GM23338 (cell line): ENCODE measurements at regions not wholly inside any gene's neighbourhood (a gene's known extent, or its start where the extent isn't known, plus 50 kb on each side); places are given as distances from the start of the nearest gene placed in this dataset.
"Not testable (repeated sequence)": the region's sequence is repeated elsewhere in the genome, so short reads cannot be mapped to it uniquely, and the experiment has no call there.

Source experiments
- ATAC-seq: fragments of 200-7000 bp; cut with Tn5 transposase; 3 replicates; pipeline ENCODE4 v1.9.1; 2020
- DNase-seq: peaks from one replicate; pipeline ENCODE4 v3.0.0-alpha.2; 2015; ENCODE audit warnings: low spot score
- H2AFZ ChIP-seq: fragments of 200-600 bp; sonication (generic); 2 replicates; pipeline ENCODE4 v1.8.0; 2016; ENCODE audit warnings: antibody characterized with exemption, mild to moderate bottlenecking, moderate library complexity
- H3F3A ChIP-seq: fragments of 200-600 bp; sonication (generic); replicated peaks from 2 replicates; pipeline ENCODE4 v1.8.0; 2017; ENCODE audit warnings: antibody characterized with exemption, mixed run types, low read depth
- H3K27ac ChIP-seq: fragments of 200-600 bp; sonication (generic); 2 replicates; pipeline ENCODE4 v1.6.1; 2016; ENCODE audit warnings: low read depth
- H3K27me3 ChIP-seq: fragments of 200-600 bp; sonication (generic); 2 replicates; pipeline ENCODE4 v1.8.0; 2016; ENCODE audit warnings: mild to moderate bottlenecking, mixed run types, moderate library complexity; ENCODE audit not compliant: insufficient read depth
- H3K36me3 ChIP-seq: fragments of 200-600 bp; sonication (generic); 2 replicates; pipeline ENCODE4 v1.8.0; 2016; ENCODE audit warnings: mild to moderate bottlenecking; ENCODE audit not compliant: insufficient read depth
- H3K4me1 ChIP-seq: fragments of 200-600 bp; sonication (generic); 2 replicates; pipeline ENCODE4 v1.8.0; 2016; ENCODE audit warnings: mild to moderate bottlenecking, moderate library complexity; ENCODE audit not compliant: insufficient read depth
- H3K4me2 ChIP-seq: fragments of 200-600 bp; sonication (generic); 2 replicates; pipeline ENCODE4 v1.7.1; 2017; ENCODE audit warnings: mixed run types
- H3K4me3 ChIP-seq: fragments of 200-600 bp; sonication (generic); 2 replicates; pipeline ENCODE4 v1.6.1; 2016; ENCODE audit warnings: mixed run types
- H3K79me2 ChIP-seq: fragments of 200-600 bp; sonication (generic); replicated peaks from 2 replicates; pipeline ENCODE4 v1.8.0; 2017; ENCODE audit warnings: mild to moderate bottlenecking; ENCODE audit not compliant: insufficient read depth
- H3K9me2 ChIP-seq: fragments of 200-600 bp; sonication (generic); 2 replicates; pipeline ENCODE4 v1.8.0; 2017; ENCODE audit not compliant: insufficient read depth
- H4K20me1 ChIP-seq: fragments of 200-600 bp; sonication (generic); replicated peaks from 2 replicates; pipeline ENCODE4 v1.8.0; 2017; ENCODE audit warnings: mild to moderate bottlenecking; ENCODE audit not compliant: insufficient read depth
- H3K27ac Mint-ChIP-seq: 2 replicates; pipeline ENCODE4 v1.8.0; 2020; ENCODE audit warnings: inconsistent platforms, mild to moderate bottlenecking, moderate library complexity, mixed read lengths
- H3K27me3 Mint-ChIP-seq: 3 replicates; pipeline ENCODE4 v1.8.0; 2022; ENCODE audit warnings: low read depth, mild to moderate bottlenecking, moderate library complexity, mixed read lengths, inconsistent platforms; ENCODE audit not compliant: insufficient read depth, poor library complexity
- H3K36me3 Mint-ChIP-seq: 3 replicates; pipeline ENCODE4 v1.8.0; 2021; ENCODE audit warnings: low read depth, mild to moderate bottlenecking, inconsistent platforms, moderate library complexity, mixed read lengths
- H3K4me1 Mint-ChIP-seq: 3 replicates; pipeline ENCODE4 v1.8.0; 2020; ENCODE audit warnings: mild to moderate bottlenecking, inconsistent platforms, mixed read lengths
- H3K4me3 Mint-ChIP-seq: 3 replicates; pipeline ENCODE4 v1.8.0; 2021; ENCODE audit warnings: moderate library complexity, mild to moderate bottlenecking, inconsistent platforms, mixed read lengths
- H3K9me3 Mint-ChIP-seq: 3 replicates; pipeline ENCODE4 v1.8.0; 2020; ENCODE audit warnings: moderate library complexity, mild to moderate bottlenecking, inconsistent platforms, mixed read lengths
- CREB1 ChIP-seq: fragments of 250-450 bp; sonication (Bioruptor Pico); IDR thresholded peaks from 2 replicates; pipeline ENCODE4 v1.5.0; 2020; ENCODE audit warnings: low read depth, mild to moderate bottlenecking, moderate library complexity
- ETS1 ChIP-seq: IDR thresholded peaks from 2 replicates; pipeline ENCODE4 v1.6.1; 2016; ENCODE audit warnings: antibody characterized with exemption
- EZH2 ChIP-seq: fragments of 200-600 bp; sonication (generic); IDR thresholded peaks from one replicate; pipeline ENCODE4 v1.8.0; 2017; ENCODE audit warnings: antibody characterized with exemption, mild to moderate bottlenecking, low read depth; ENCODE audit not compliant: unreplicated experiment
- EZH2phosphoT487 ChIP-seq: fragments of 200-600 bp; sonication (generic); IDR thresholded peaks from one replicate; pipeline ENCODE4 v1.8.1; 2018; ENCODE audit warnings: antibody characterized with exemption; ENCODE audit not compliant: unreplicated experiment
- JUNB ChIP-seq: IDR thresholded peaks from one replicate; pipeline ENCODE4 v1.6.1; 2016; ENCODE audit warnings: antibody characterized with exemption; ENCODE audit not compliant: unreplicated experiment
- NANOG ChIP-seq: IDR thresholded peaks from 2 replicates; pipeline ENCODE4 v1.6.1; 2016; ENCODE audit warnings: antibody characterized with exemption, borderline replicate concordance
- POLR2AphosphoS5 ChIP-seq: IDR thresholded peaks from 2 replicates; pipeline ENCODE4 v1.6.1; 2016; ENCODE audit warnings: antibody characterized with exemption, low read depth
- STAT1 ChIP-seq: IDR thresholded peaks from one replicate; pipeline ENCODE4 v1.6.1; 2016; ENCODE audit warnings: antibody characterized with exemption; ENCODE audit not compliant: unreplicated experiment
- ZNF114 ChIP-seq: fragments of 250-450 bp; sonication (Bioruptor Pico); IDR thresholded peaks from 2 replicates; pipeline ENCODE4 v1.5.0; 2020; ENCODE audit warnings: mild to moderate bottlenecking, moderate library complexity
- ZNF331 ChIP-seq: fragments of 250-450 bp; sonication (Bioruptor Pico); IDR thresholded peaks from 2 replicates; pipeline ENCODE4 v1.5.0; 2020; ENCODE audit warnings: low read depth, mild to moderate bottlenecking, moderate library complexity
- TF ChIP-seq, protein P1 (sequence below), 2 experiments: fragments of 200-600 bp in 1 of 2; sonication (generic) in 1 of 2; conservative IDR thresholded peaks; 2 replicates each; pipeline versions ENCODE4 v1.5.1 to v1.6.1; 2016 to 2017; ENCODE audit warnings: antibody characterized with exemption in 2 of 2, low read depth in 2 of 2, mild to moderate bottlenecking in 2 of 2, moderate library complexity in 1 of 2
- TF ChIP-seq, protein P2 (sequence below): IDR thresholded peaks from one replicate; pipeline ENCODE4 v1.6.1; 2018; ENCODE audit warnings: antibody characterized with exemption; ENCODE audit not compliant: unreplicated experiment

GRCh38 chr2:163132850-163133249 is 294.3 kb upstream of the KCNH7 start:
- H3K4me1 Mint-ChIP-seq: no peaks in the 10 kb centered on the region

GRCh38 chr2:163132207-163132606 is 293.6 kb upstream of the KCNH7 start:
- H3K9me2 ChIP-seq, H3K4me3 ChIP-seq, H3F3A ChIP-seq, H3K4me1 ChIP-seq, H3K27ac ChIP-seq, ATAC-seq, DNase-seq, H3K79me2 ChIP-seq, H3K36me3 Mint-ChIP-seq, H2AFZ ChIP-seq, H3K4me1 Mint-ChIP-seq, H3K9me3 Mint-ChIP-seq, H3K27ac Mint-ChIP-seq, H3K27me3 Mint-ChIP-seq, H3K4me2 ChIP-seq, H3K27me3 ChIP-seq, H4K20me1 ChIP-seq, H3K4me3 Mint-ChIP-seq, H3K36me3 ChIP-seq: not testable (repeated sequence)

More at GRCh38 chr2:163132850-163133249, 294.3 kb upstream of the KCNH7 start:
- Mint-ChIP-seq H3K36me3 (no peaks in the 10 kb centered on the region), H3K27me3 (no peaks in the 10 kb centered on the region), H3K4me3 (no peak overlapping the region), H3K27ac (no peak overlapping the region), H3K9me3 (no peaks in the 10 kb centered on the region)
- H3K79me2 ChIP-seq: no peaks in the 10 kb centered on the region
- no peaks in the 10 kb centered on the region for H3K4me1 ChIP-seq
- H3K4me2 ChIP-seq: no peak overlapping the region
- H2AFZ ChIP-seq: no peak overlapping the region
- no peaks in the 10 kb centered on the region for H3K36me3 ChIP-seq
- TF ChIP-seq, protein P1, sequence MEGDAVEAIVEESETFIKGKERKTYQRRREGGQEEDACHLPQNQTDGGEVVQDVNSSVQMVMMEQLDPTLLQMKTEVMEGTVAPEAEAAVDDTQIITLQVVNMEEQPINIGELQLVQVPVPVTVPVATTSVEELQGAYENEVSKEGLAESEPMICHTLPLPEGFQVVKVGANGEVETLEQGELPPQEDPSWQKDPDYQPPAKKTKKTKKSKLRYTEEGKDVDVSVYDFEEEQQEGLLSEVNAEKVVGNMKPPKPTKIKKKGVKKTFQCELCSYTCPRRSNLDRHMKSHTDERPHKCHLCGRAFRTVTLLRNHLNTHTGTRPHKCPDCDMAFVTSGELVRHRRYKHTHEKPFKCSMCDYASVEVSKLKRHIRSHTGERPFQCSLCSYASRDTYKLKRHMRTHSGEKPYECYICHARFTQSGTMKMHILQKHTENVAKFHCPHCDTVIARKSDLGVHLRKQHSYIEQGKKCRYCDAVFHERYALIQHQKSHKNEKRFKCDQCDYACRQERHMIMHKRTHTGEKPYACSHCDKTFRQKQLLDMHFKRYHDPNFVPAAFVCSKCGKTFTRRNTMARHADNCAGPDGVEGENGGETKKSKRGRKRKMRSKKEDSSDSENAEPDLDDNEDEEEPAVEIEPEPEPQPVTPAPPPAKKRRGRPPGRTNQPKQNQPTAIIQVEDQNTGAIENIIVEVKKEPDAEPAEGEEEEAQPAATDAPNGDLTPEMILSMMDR (conservative IDR thresholded peaks at IDR 0.05; ENCODE audit: low read depth in 2 of 2): peak in 1 of 2 experiments; percentile 69; a peak in 3 of 4 replicates
- TF ChIP-seq ZNF114: no peak
- TF ChIP-seq JUNB: no peak
- peak; percentile 32 for DNase-seq
- no peak for ATAC-seq
- no peaks in the 10 kb centered on the region for H4K20me1 ChIP-seq
- no peaks in the 10 kb centered on the region for H3F3A ChIP-seq
- H3K9me2 ChIP-seq: no peaks in the 10 kb centered on the region
- H3K27me3 ChIP-seq: no peaks in the 10 kb centered on the region
- no peak overlapping the region for H3K27ac ChIP-seq
- H3K4me3 ChIP-seq: no peak overlapping the region

GRCh38 chr2:163123526-163123925 is 285.0 kb upstream of the KCNH7 start:
- H3K27ac Mint-ChIP-seq: no peak overlapping the region
- TF ChIP-seq EZH2phosphoT487 (no peak), NANOG (no peak), POLR2AphosphoS5 (no peak), STAT1 (no peak), ZNF331 (no peak), JUNB (no peak), ZNF114 (no peak), CREB1 (CRISPR knock-in tag) (no peak), EZH2 (no peak), ETS1 (no peak)
- TF ChIP-seq, protein P1 (conservative IDR thresholded peaks at IDR 0.05; ENCODE audit: low read depth in 2 of 2): no peak
- TF ChIP-seq, protein P2, sequence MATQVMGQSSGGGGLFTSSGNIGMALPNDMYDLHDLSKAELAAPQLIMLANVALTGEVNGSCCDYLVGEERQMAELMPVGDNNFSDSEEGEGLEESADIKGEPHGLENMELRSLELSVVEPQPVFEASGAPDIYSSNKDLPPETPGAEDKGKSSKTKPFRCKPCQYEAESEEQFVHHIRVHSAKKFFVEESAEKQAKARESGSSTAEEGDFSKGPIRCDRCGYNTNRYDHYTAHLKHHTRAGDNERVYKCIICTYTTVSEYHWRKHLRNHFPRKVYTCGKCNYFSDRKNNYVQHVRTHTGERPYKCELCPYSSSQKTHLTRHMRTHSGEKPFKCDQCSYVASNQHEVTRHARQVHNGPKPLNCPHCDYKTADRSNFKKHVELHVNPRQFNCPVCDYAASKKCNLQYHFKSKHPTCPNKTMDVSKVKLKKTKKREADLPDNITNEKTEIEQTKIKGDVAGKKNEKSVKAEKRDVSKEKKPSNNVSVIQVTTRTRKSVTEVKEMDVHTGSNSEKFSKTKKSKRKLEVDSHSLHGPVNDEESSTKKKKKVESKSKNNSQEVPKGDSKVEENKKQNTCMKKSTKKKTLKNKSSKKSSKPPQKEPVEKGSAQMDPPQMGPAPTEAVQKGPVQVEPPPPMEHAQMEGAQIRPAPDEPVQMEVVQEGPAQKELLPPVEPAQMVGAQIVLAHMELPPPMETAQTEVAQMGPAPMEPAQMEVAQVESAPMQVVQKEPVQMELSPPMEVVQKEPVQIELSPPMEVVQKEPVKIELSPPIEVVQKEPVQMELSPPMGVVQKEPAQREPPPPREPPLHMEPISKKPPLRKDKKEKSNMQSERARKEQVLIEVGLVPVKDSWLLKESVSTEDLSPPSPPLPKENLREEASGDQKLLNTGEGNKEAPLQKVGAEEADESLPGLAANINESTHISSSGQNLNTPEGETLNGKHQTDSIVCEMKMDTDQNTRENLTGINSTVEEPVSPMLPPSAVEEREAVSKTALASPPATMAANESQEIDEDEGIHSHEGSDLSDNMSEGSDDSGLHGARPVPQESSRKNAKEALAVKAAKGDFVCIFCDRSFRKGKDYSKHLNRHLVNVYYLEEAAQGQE: no peak

More at GRCh38 chr2:163123526-163123925, 285.0 kb upstream of the KCNH7 start:
- Mint-ChIP-seq H3K9me3 (no peaks in the 10 kb centered on the region), H3K4me1 (no peaks in the 10 kb centered on the region), H3K4me3 (no peak overlapping the region), H3K36me3 (no peaks in the 10 kb centered on the region), H3K27me3 (no peaks in the 10 kb centered on the region)
- Histone ChIP-seq H3K4me2 (no peak overlapping the region), H3K4me1 (no peaks in the 10 kb centered on the region), H4K20me1 (no peaks in the 10 kb centered on the region), H3K36me3 (no peaks in the 10 kb centered on the region), H3K27me3 (no peaks in the 10 kb centered on the region), H3K4me3 (no peak overlapping the region), H3K79me2 (no peaks in the 10 kb centered on the region), H2AFZ (no peak overlapping the region), H3K9me2 (no peaks in the 10 kb centered on the region), H3F3A (no peaks in the 10 kb centered on the region), H3K27ac (no peak overlapping the region)
- ATAC-seq (no peak), DNase-seq (no peak)
